GM21360 (cell line): ENCODE measurements at regions not wholly inside any gene's neighbourhood (a gene's known extent, or its start where the extent isn't known, plus 50 kb on each side); places are given as distances from the start of the nearest gene placed in this dataset.
"Not testable (repeated sequence)": the region's sequence is repeated elsewhere in the genome, so short reads cannot be mapped to it uniquely, and the experiment has no call there.

Experiments
- ATAC-seq: cut with Tn5 transposase; IDR thresholded peaks from one replicate; pipeline ENCODE4 v1.9.1; 2021; ENCODE audit warnings: mild to moderate bottlenecking, moderate library complexity; ENCODE audit not compliant: unreplicated experiment

DNA sequence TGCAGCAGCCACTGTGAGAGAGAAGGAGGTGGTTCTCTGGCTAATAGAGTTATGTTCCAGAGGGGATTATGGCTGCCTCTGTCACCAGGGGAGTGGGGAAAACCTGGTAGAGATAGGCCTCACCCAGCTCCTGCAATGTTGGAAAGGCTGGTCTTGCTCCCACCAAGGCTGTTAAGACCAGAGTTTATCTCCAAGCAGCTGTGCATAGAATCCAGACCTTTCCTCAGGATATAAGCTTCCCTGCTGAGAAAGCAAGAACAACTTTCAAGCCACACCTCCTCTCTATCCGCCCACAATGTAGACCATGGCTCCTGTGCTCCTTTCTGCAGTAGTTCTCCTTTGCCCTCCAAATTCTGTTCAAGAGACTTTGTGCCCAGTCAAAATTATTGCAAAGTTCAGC, 1375.4 kb downstream of the REEP3 start:
- no peak for ATAC-seq

DNA sequence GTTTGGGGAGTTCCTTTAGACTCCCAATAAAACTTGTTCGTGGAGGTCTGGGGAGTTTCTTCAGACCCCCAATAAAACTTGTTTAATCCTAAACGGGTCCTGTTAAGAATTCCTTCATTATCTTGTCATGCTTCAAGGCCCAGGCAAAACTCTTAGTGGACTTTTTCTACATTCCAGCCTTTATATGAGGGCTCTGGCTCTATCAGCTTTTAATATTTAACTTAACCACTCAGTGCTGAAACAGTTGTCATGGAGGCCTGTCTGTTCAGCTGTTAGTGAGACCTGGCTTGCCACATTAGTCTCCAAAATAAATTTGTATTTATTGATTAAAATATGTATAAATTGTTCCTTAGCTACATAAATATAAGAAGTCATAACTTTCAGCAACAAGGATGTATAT, 1385.1 kb downstream of the REEP3 start:
- not testable (repeated sequence) for ATAC-seq

DNA sequence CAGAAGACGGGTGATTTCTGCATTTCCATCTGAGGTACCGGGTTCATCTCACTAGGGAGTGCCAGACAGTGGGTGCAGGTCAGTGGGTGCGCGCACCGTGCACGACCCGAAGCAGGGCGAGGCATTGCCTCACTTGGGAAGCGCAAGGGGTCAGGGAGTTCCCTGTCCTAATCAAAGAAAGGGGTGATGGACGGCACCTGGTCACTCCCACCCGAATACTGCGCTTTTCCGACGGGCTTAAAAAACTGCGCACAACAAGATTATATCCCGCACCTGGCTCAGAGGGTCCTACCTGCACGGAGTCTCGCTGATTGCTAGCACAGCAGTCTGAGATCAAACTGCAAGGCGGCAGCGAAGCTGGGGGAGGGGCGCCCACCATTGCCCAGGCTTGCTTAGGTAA, 1403.1 kb downstream of the REEP3 start:
- ATAC-seq: not testable (repeated sequence)

DNA sequence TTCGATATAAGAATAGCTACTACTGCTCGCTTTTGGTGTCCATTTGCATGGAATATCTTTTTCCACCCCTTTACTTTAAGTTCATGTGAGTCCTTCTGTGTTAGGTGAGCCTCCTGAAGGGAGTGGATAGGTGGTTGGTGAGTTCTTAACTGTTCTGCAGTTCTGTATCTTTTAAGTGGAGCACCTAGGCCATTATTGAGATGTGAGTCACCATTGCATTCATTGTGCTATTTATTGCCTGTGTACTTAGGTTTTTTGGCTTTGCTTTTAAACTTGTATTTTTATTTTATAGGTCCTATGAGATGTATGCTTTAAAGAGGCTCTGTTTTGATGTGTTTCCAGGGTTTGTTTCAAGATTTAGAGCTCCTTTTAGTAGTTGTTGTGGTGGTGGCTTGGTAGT, 1430.8 kb downstream of the REEP3 start:
- ATAC-seq: no peak

DNA sequence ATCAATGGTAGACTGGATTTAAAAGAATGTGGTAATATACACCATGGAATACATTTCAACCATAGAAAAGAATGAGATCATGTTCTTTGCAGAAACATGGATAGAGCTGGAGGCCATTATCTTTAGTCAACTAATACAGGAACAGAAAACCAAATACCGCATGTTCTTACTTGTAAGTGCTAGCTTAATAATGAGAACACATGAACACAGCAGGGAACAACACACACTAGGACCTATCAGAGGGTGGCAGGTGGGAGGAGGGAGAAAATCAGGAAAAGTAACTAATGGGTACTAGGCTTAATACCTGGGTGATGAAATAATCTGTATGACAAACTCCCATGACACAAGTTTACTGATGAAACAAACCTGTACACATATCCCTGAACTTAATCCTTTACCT, 1435.2 kb downstream of the REEP3 start:
- no peak for ATAC-seq

DNA sequence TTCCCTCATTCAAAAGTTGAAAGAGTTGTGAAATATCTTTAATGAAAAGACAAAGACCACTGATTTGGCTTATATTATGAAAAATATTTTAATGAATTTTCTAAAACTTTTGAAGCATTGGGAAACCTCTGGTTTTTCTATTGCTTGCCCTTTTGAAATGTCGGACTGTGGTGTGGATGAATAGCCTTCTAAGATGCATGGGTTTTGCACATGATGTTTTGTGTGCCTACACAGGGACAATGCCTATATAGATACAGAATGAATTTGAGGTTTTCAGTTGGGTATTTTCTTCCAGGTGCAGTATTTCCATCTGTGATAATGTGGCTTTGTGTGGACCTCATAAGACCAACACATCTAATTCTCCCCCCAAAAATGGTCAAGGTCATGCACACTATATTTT, 1437.9 kb downstream of the REEP3 start:
- ATAC-seq: no peak

DNA sequence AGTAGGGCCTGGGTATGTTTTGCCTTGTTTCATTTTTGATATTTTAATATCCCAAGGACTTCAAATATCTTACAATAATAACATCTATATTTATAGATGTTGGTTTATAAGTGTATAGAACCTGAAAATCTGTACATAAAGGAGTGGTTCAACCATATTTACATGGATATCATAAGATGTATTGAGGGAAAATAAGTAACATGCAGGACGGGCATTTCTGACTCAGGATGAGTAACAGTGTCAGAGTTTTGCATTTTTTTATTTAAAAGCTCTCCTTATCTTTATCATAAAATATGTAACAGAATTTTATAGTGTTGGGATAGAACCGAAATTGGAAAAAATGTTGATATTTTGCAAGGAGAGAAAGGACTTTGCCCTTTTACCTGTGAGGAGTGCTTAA, 1438.7 kb downstream of the REEP3 start:
- no peak for ATAC-seq

DNA sequence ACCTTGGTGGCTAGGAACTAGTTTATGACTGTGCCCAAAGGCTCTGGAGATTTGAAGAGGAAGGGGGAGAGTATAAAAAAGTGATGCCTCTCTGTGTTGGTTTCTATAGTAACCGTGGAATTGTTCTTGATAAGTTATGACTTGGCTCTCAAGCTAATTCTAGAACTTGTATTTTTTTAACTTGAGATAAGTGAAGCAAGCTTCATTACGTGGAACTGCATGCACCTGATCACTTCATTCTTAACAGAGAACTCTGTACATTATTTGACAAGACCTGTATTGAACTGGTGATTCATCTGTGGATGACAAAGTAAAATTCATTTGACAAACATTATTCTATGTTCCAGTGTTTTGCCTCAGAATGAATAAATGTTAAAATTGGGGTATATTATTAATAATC, 1452.2 kb downstream of the REEP3 start:
- no peak for ATAC-seq

DNA sequence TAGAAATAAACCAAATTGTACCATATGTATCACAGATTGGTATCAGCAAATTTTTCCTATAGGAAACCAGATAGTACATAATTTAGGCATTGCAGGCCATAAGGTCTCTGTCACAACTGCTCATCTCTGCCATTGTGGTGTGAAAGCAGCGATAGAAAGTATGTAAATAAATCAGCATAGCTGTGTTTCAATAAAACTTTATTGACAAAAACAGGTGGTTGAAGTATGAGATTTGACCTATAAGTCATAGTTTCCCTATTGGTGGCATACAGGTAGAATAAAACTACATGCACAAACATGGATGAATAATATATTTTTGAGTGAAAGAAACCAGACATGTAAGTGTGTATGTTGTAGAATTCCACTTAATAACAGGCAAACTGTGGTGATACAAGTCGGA, 1454.9 kb downstream of the REEP3 start:
- no peak for ATAC-seq

DNA sequence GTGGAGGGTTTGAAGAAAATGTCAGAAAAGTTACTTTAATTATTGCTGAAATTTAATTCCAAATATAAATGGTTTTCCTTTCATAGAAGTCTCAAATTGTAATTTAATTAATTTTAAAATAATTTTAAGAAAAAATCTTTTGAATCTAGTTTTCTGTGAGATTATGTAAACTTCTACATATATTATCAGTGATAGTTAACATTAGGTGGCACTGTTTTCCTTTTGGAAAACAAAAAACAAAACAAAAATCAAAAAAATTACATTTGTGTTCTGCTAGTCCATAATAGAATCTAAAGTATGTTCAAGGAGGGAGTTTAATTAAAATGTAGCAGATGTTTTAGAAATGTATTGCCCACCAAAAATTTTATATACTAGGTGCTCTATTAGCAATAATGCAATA, 1456.7 kb downstream of the REEP3 start:
- no peak for ATAC-seq

DNA sequence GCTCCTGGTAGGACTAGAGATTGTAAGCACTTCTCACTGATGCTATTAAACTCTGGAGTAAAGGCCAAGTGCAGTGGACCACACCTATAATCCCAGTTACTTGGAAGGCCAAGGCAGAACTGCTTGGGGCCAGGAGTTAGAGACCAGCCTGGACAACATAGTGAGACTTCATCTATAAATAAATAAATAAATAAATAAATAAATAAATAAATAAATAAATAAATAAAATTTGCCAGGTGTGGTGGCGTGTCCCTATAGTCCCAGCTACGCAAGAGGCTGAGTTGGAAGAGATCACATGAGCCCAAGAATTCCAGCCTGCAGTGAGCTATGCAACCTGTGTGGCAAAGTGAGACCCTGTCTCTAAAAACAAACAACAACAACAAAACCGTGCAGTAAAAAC, 1475.7 kb downstream of the REEP3 start:
- no peak for ATAC-seq

DNA sequence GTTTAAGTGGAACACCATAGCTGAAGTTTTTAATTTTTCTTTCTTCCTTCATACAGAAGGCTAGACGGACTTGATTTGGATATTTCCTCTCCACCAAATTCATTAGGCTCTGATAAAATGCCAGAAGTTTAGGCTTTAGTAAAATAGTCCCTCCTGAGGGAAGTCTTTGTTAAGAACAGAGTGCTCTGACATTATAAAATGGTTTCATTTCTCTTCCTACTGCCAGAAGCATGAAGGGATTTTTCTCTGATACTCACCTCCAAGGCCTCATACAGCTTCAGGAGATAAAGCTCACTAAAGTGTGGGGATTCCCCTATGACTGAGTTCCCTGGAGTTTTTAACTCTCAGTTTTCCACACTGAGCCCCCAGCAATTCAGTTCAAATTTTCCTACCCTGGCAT, 1489.6 kb downstream of the REEP3 start:
- no peak for ATAC-seq

DNA sequence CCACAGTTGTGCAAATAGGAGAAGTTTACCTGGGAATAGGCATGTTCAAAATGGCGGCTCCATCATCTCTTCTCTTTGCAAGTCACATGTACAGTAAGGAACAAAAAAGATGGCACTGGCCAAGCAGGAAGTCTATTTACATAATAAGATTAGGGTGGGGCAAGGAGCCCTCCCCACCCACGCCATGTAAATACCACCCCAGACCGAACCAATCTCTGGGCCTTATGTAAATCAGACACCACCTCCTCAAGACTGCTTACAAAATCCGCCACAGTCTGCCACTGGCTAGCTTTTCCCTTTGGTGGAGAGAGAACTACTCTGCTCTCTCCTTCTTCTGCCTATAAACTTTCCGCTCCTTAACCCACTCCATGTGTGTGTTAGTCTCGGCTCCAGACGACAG, 1496.3 kb downstream of the REEP3 start:
- no peak for ATAC-seq

DNA sequence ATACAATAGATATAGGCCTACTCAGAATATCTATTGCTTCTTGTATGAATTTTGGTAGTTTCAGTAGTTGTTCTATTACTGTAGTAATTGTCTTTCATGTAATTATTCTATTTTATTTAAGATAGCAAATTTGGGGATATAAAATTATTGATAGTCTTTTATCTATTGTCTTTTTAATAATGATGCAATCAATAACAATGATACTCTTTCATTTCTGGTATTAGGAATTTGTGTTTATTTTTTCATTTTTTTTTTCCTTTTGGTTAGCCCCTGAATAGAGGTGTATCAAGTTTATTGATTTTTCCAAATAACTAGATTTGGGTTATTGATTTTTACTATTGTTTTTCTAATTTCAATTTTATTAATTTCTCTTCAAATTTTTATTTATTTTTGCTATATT, 1503.7 kb downstream of the REEP3 start:
- no peak for ATAC-seq

DNA sequence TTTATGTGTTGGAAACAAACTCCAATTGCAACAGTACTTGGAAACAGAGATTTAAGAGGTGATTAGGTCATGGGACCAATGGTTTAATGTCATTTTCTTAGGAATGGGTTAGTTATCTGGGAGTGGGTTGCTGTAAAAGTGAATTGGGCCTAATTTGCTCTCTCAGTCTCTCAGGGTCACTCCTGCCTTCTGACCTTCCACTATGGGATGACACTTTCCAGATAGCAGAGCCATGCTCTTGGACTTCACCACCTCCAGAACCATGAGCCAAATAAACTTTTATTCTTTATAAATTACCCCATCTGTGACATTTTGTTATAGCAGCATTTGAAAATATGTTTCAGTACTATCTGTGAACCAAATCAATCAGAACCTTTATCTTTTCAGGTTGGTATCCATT, 1509.1 kb downstream of the REEP3 start:
- ATAC-seq: no peak

DNA sequence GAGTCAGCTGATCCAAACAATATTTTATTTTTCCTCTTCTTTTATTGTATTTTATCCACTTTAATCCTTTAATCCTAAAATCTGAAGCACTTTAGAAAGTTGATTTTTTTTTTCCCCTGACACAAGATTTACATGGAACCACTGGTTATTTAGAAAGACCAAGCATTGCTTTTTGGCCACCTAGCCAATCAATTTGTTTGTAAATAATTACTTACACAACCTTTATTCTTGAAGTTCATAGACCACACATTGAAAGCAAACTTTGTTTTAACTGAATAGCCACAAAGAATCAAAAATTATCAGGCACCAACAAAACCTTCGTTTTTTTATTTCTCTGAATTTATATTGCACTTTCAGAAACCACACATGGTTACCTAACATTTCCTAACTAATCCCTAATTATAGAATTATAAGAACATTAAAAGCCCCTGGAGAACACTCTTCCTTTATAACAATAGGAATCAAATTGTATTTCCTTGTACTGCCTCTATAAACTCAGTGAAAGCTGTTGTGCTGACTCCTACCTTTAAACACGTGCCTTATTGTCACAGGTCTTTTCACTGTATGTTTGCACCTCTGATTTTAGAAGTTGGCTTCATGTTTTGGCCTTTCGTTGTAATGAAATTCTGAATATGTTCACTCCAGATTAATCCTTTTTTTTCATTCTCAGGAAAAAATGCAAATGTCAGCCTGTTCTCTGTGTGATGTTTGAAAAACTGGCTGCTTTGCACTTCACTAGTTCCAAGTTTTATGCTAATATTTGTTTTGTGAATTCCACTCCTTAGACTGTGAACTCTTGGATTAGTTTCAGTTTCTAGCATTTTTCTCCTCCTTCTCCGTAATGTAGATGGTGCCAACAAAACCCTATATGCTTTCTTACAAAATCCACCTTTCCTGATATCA, 1511.9 kb downstream of the REEP3 start:
- no peak for ATAC-seq

DNA sequence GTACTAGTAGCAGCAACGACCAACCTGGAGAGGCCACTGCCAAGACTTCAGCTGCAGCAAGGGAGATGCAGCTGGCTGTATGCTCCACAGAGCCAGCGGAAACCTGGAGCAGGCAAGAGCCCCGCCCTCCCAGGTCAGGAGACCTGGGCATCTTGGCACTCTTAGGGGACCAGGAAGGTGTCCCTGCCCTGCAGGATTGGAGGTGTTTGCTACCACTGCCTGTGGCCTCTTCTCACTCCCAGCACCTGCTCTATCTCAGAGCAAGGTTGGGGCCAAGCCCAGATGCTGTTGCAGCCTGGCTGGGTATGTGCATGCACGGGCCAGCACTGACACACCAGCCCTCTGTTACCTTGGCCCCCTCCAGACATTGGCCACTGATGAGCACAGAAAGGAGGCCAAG, 1512.8 kb downstream of the REEP3 start:
- no peak for ATAC-seq

DNA sequence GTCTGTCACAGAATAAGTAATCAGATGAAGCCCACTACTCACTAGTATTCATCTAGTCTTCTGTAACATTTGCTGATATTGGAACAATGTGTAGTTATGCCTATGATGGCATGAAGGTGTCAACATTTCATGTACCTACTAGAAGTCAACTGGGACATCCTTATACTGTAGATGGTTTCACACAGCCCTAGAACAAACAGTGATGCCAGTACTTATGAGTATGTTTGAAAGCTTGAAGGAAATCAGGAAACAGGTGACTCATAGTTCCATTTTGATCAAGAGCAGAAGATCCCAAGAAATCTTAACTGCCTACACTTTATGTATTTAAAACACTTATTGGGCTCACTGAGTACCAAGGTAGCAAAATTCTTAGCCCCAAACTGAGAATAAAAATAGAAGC, 1519.6 kb downstream of the REEP3 start:
- no peak for ATAC-seq

DNA sequence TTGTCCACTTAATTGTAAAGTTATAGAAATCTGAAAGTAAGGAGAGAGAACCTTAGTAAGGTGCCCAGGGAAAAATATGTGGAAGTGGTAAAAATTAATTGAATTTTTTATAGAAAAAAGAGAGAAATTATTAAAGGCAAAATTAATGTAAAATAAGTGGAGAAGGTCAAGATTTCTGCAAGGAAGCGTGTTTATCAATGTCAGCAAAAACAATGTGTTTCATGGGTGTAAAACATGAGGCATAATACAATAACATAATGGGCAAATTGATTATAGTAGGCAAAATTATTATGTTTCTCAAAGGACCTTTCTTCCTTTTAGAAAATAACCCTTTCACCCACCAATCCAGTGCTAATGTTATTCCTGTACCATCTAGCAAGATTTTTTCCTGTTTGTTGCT, 1520.1 kb downstream of the REEP3 start:
- no peak for ATAC-seq

DNA sequence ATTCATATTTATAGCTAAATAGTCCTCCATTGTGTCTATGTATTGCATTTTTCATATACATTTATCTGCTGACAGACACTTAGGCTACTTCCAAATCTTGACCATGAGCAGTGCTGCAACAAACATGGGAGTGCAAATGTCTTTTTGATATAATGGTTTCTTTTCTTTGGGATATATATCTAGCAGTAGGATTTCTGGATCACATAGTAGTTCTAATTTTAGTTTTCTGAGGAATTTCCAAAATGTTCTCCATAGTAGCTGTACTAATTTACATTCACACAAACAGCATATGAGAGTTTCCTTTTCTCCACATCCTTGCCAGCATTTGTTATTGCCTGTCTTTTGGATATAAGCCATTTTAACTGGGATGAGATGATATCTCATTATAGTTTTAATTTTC, 1521.3 kb downstream of the REEP3 start:
- ATAC-seq: no peak

DNA sequence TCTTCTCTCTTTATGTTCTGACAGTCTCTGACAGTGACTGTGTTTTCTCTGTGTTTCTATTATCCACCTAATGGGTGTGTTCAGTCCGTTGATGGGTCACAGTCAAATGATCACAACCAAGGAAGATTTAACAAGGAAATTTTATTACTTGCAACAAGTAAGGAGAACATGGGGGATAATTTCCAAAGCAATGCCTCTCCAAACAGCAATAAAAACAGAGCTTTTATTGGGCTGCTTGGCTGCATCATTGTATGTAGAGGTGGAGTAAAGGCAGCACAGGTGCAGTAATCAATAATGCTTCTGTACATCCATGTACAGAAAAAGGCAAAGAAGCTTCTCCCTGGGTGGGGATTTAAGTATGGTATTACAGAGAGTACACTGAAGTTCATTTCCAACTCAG, 1525.6 kb downstream of the REEP3 start:
- ATAC-seq: no peak

DNA sequence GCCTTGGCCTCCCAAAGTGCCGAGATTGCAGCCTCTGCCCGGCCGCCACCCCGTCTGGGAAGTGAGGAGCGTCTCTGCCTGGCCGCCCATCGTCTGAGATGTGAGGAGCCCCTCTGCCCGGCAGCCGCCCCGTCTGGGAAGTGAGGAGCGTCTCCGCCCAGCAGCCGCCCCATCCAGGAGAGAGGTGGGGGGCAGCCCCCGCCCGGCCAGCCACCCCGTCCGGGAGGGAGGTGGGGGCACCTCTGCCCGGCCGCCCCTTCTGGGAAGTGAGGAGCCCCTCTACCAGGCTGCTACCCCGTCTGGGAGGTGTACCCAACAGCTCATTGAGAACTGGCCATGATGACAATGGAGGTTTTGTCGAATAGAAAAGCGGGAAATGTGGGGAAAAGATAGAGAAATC, 1530.9 kb downstream of the REEP3 start:
- ATAC-seq: not testable (repeated sequence)

DNA sequence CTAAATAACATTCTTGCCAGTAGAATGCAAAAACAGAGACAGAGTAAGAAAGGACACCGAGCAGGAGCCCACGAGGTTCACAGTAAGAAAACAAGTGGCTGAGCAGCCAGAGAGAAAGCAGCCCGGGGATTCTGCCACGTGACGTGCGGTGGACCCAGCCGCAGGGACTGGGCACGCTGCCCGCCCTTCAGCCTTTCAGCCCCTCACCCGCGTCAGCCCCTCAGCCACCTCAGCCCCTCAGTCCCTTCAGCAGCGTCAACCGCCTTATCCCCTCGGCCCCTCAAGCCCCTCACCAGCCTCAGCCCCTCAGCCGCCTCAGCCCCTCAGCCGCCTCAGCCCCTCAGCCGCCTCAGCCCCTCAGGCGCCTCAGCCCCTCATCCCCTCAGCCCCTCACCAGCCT, 1532.2 kb downstream of the REEP3 start:
- not testable (repeated sequence) for ATAC-seq
